K562 (cell line): ENCODE measurements at regions not wholly inside any gene's neighbourhood (a gene's known extent, or its start where the extent isn't known, plus 50 kb on each side); places are given as distances from the start of the nearest gene placed in this dataset.

Experiments used
- ATAC-seq: fragments of 200-7000 bp; cut with Tn5 transposase; 3 replicates; pipeline ENCODE4 v1.9.1; 2020; ENCODE audit warnings: moderate library complexity
- BruUV-seq: library from RNA; stranded (reverse); fragments of 400-500 nt; replicated peaks from 2 replicates; lab custom pipeline; 2021; lab: Mats Ljungman, UMichigan
- CTCF ChIA-PET: fragments of 300-600 bp; formaldehyde crosslinking; extraction: SDS; loops from one replicate; lab custom pipeline; 2021; ENCODE audit warnings: low intra/inter-chr PET ratio; lab: Yijun Ruan, JAX
- POLR2A ChIA-PET: fragments of 300-600, 350-650 bp; sonication (Branson Sonifier 250); formaldehyde crosslinking; extraction: SDS; loops from one replicate; lab custom pipeline; 2021; ENCODE audit warnings: antibody characterized with exemption, inconsistent platforms; lab: Yijun Ruan, JAX
- DNase-seq, 4 experiments: peaks; one replicate each; pipeline versions ENCODE4 v3.0.0 to v3.0.0-alpha.2; 2011 to 2018; ENCODE audit warnings: low spot score in 3 of 4, mixed read lengths in 3 of 4; ENCODE audit errors: extremely low read depth in 1 of 4
- FAIRE-seq: peaks from 2 replicates; lab custom pipeline; 2011; peaks lifted over from hg19 to GRCh38; lab: Jason Lieb, UNC
- H2AFZ ChIP-seq: 2 replicates; pipeline ENCODE4 v1.6.0; 2011; ENCODE audit warnings: low read depth, low read length, control low read depth, inconsistent platforms
- H3K27ac ChIP-seq: fragments of 200-600 bp; 3 replicates; pipeline ENCODE4 v1.8.0; 2011; ENCODE audit warnings: low read depth, mild to moderate bottlenecking, control low read depth, inconsistent platforms, low read length, moderate library complexity, mixed read lengths; ENCODE audit errors: extremely low read depth
- H3K27me3 ChIP-seq, 2 experiments: fragments of 300-600 bp in 1 of 2; 2 replicates in 1 of 2; 3 replicates in 1 of 2; pipeline versions ENCODE4 v1.6.0 to v1.8.0; 2011; ENCODE audit warnings: inconsistent platforms in 2 of 2, low read length in 2 of 2, mild to moderate bottlenecking in 1 of 2, mixed read lengths in 1 of 2, moderate library complexity in 1 of 2; ENCODE audit not compliant: control insufficient read depth in 2 of 2, insufficient read depth in 2 of 2
- H3K36me3 ChIP-seq: fragments of 300-600 bp; 3 replicates; pipeline ENCODE4 v1.8.0; 2011; ENCODE audit warnings: mild to moderate bottlenecking, low read length, inconsistent platforms; ENCODE audit not compliant: control insufficient read depth, insufficient read depth
- H3K4me1 ChIP-seq, 2 experiments: fragments of 200-600 bp in 1 of 2; replicated peaks in 1 of 2; 2 replicates in 1 of 2; 3 replicates in 1 of 2; pipeline versions ENCODE4 v1.5.1 to v1.8.0; 2011; ENCODE audit warnings: inconsistent platforms in 2 of 2, low read length in 2 of 2, mild to moderate bottlenecking in 1 of 2, mixed read lengths in 1 of 2, moderate library complexity in 1 of 2; ENCODE audit not compliant: control insufficient read depth in 2 of 2, insufficient read depth in 2 of 2
- H3K4me2 ChIP-seq: 2 replicates; pipeline ENCODE4 v1.6.1; 2011; ENCODE audit warnings: low read length, control low read depth, inconsistent platforms, mixed read lengths; ENCODE audit not compliant: insufficient read depth
- H3K4me3 ChIP-seq: fragments of 200-600 bp; sonication (generic), shearing (Covaris generic); 2 replicates; pipeline ENCODE4 v1.5.1; 2016; ENCODE audit warnings: control low read depth, inconsistent platforms
- H3K79me2 ChIP-seq: fragments of 200-600 bp; 3 replicates; pipeline ENCODE4 v1.8.0; 2011; ENCODE audit warnings: low read length, inconsistent platforms; ENCODE audit not compliant: control insufficient read depth, insufficient read depth
- H3K9ac ChIP-seq, 2 experiments: 2 replicates each; pipeline versions ENCODE4 v1.6.0 to v1.6.1; 2011; ENCODE audit warnings: low read depth in 2 of 2, low read length in 2 of 2, control low read depth in 1 of 2, inconsistent platforms in 1 of 2, mild to moderate bottlenecking in 1 of 2, mixed read lengths in 1 of 2; ENCODE audit not compliant: insufficient read depth in 1 of 2
- H3K9me1 ChIP-seq: one replicate; pipeline ENCODE4 v1.6.0; 2011; ENCODE audit warnings: inconsistent platforms, mild to moderate bottlenecking, low read length, moderate library complexity; ENCODE audit not compliant: control insufficient read depth, insufficient read depth
- H3K9me3 ChIP-seq: replicated peaks from 2 replicates; pipeline ENCODE4 v1.5.1; 2011; ENCODE audit warnings: low read depth, low read length, inconsistent platforms; ENCODE audit not compliant: control insufficient read depth, insufficient read depth
- H4K20me1 ChIP-seq: replicated peaks from 2 replicates; pipeline ENCODE4 v1.6.1; 2011; ENCODE audit warnings: low read length, inconsistent platforms, mixed read lengths; ENCODE audit not compliant: control insufficient read depth, insufficient read depth
- CCAR2 ChIP-seq: fragments of 200-400 bp; formaldehyde crosslinking; IDR thresholded peaks from 2 replicates; pipeline ENCODE4 v1.6.1; 2017; ENCODE audit warnings: mild to moderate bottlenecking, low read depth, low read length
- IRF2 ChIP-seq: sonication (generic); formaldehyde crosslinking; IDR thresholded peaks from 2 replicates; pipeline ENCODE4 v1.8.1; 2022; ENCODE audit warnings: mild to moderate bottlenecking, missing genetic modification reagents
- KLF6 ChIP-seq: fragments of 250-450 bp; sonication (Bioruptor Pico); IDR thresholded peaks from 2 replicates; pipeline ENCODE4 v1.4.0; 2020; ENCODE audit warnings: mild to moderate bottlenecking, moderate library complexity, borderline replicate concordance
- MTF1 ChIP-seq: fragments of 250-450 bp; sonication (Bioruptor Pico); IDR thresholded peaks from 2 replicates; pipeline ENCODE4 v1.9.0; 2021; ENCODE audit warnings: moderate library complexity, mild to moderate bottlenecking, inconsistent platforms, borderline replicate concordance
- MYC ChIP-seq, 2 experiments: fragments of 250-450 bp in 1 of 2; sonication (Bioruptor Pico) in 1 of 2; IDR thresholded peaks; 2 replicates each; pipeline versions ENCODE4 v1.5.1 to v1.6.1; 2012 to 2021; ENCODE audit warnings: low read depth in 2 of 2, borderline replicate concordance in 1 of 2, improper control_type of control experiment in 1 of 2, low read length in 1 of 2, mild to moderate bottlenecking in 1 of 2, moderate library complexity in 1 of 2
- NONO ChIP-seq, 2 experiments: fragments of 200-400 bp in 1 of 2; fragments of 450-650 bp in 1 of 2; formaldehyde crosslinking in 1 of 2; IDR thresholded peaks; 2 replicates each; pipeline ENCODE4 v1.6.1; 2017; ENCODE audit warnings: low read depth in 2 of 2, mild to moderate bottlenecking in 2 of 2, moderate library complexity in 2 of 2, low read length in 1 of 2
- XRCC5 ChIP-seq: fragments of 200-400 bp; formaldehyde crosslinking; IDR thresholded peaks from 2 replicates; pipeline ENCODE4 v1.6.1; 2017; ENCODE audit warnings: low read depth, mild to moderate bottlenecking, low read length
- ZEB2 ChIP-seq: fragments of 450-650 bp; IDR thresholded peaks from 2 replicates; pipeline ENCODE4 v1.6.1; 2016
- ZNF133 ChIP-seq: fragments of 250-450 bp; sonication (Bioruptor Pico); IDR thresholded peaks from 2 replicates; pipeline ENCODE4 v1.4.0; 2020; ENCODE audit warnings: mild to moderate bottlenecking
- ZNF316 ChIP-seq: fragments of 450-650 bp; IDR thresholded peaks from 2 replicates; pipeline ENCODE4 v1.6.1; 2016
- ZNF717 ChIP-seq: fragments of 250-450 bp; sonication (Bioruptor Pico); IDR thresholded peaks from 2 replicates; pipeline ENCODE4 v1.5.0; 2021
- WGBS: fragments of 100-300 bp; shearing (Covaris generic); methylation state at CpG from one replicate; pipeline ENCODE4 v1.1.6; 2016; ENCODE audit warnings: low coverage, mixed read lengths; ENCODE audit not compliant: insufficient coverage; ENCODE audit errors: missing lambda C conversion rate; 5-methylcytosine and 5-hydroxymethylcytosine counted together
- in situ Hi-C: fragments of 300-500 bp; cut with MboI; formaldehyde crosslinking; loops from 4 replicates; pipeline ENCODE4 v1.15.0; 2018; ENCODE audit warnings: inconsistent platforms, mixed read lengths
- intact Hi-C: fragments of 100-400 bp; cut with micrococcal nuclease; formaldehyde crosslinking; loops from 2 replicates; pipeline ENCODE4 v1.14.2; 2022
- TF ChIP-seq, protein P1 (sequence below): fragments of 250-450 bp; sonication (Bioruptor Pico); IDR thresholded peaks from 2 replicates; pipeline ENCODE4 v1.4.0; 2020
- TF ChIP-seq, protein P2 (sequence below): fragments of 450-650 bp; IDR thresholded peaks from 2 replicates; pipeline ENCODE4 v1.6.1; 2018; ENCODE audit warnings: mild to moderate bottlenecking, low read depth; ENCODE audit not compliant: partially characterized antibody

DNA sequence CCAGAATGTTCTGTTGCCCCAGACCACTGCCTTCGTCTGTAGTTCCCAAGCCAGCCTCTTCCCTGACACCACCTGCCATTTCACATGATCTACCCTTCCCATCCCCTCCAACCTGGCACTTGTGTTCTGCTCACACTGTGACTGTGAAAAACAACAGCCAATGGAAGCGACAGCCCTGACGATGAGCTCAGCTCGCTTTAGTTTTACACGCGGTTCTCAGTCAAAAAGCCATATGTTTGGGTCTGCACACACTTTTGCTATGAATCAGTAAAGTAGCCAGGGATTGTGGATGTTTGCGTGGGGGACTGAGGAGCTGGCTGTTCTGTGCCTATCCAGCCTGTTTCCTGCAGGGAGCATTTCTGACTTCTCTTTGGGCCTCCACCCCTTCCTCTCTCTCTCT lies 282.7 kb downstream of the WDR11 start (continued):
- TF ChIP-seq, protein P1, sequence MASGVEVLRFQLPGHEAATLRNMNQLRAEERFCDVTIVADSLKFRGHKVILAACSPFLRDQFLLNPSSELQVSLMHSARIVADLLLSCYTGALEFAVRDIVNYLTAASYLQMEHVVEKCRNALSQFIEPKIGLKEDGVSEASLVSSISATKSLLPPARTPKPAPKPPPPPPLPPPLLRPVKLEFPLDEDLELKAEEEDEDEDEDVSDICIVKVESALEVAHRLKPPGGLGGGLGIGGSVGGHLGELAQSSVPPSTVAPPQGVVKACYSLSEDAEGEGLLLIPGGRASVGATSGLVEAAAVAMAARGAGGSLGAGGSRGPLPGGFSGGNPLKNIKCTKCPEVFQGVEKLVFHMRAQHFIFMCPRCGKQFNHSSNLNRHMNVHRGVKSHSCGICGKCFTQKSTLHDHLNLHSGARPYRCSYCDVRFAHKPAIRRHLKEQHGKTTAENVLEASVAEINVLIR: no peak
- TF ChIP-seq, protein P2, sequence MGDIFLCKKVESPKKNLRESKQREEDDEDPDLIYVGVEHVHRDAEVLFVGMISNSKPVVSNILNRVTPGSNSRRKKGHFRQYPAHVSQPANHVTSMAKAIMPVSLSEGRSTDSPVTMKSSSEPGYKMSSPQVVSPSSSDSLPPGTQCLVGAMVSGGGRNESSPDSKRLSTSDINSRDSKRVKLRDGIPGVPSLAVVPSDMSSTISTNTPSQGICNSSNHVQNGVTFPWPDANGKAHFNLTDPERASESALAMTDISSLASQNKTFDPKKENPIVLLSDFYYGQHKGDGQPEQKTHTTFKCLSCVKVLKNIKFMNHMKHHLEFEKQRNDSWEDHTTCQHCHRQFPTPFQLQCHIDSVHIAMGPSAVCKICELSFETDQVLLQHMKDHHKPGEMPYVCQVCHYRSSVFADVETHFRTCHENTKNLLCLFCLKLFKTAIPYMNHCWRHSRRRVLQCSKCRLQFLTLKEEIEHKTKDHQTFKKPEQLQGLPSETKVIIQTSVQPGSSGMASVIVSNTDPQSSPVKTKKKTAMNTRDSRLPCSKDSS: no peak
- TF ChIP-seq CCAR2 (no peak), ZNF133 (CRISPR knock-in tag) (no peak), ZNF316 (no peak), NONO (IDR thresholded peaks at IDR 0.05; ENCODE audit: low read depth in 2 of 2, low read length in 1 of 2) (no peak), XRCC5 (no peak), IRF2 (CRISPR knock-in tag) (no peak), ZEB2 (no peak), ZNF717 (CRISPR knock-in tag) (no peak), MTF1 (CRISPR knock-in tag) (no peak)
- TF ChIP-seq, all 486 proteins: peak for 0

DNA sequence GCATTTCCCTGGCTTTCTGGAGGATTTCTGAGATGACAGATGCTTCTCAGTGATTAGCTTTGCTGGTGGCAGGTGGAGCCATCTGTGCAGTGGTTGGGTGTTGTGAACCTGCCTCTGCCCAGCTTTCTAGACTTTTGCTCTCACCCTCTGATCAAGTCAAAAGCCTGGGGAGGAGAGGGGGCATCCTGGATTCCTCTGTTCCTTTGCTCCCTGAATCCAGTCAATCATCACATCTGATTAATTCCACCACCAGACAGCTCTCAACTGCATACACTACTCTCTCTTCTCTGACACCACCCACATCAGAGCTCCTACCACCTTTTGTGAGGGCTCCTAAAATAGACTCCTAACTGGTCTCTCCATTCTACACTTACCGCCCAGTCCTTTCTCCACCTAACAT lies 283.5 kb downstream of the WDR11 start:
- no peaks in the 10 kb centered on the region for H3K79me2 ChIP-seq
- H3K36me3 ChIP-seq: no peaks in the 10 kb centered on the region
- in situ Hi-C loops (no loop called here), intact Hi-C loops (no loop called here)
- no peak overlapping the region for H3K4me2 ChIP-seq
- no peaks in the 10 kb centered on the region for H3K9me3 ChIP-seq
- POLR2A ChIA-PET: no interaction called here
- 0% methylated on average over 1 of the region's 1 CpG for WGBS
- H2AFZ ChIP-seq: no peak overlapping the region
- ATAC-seq: no peak
- H3K4me3 ChIP-seq: no peak overlapping the region
- no peaks in the 10 kb centered on the region; a peak in 1 of 5 replicates for H3K27me3 ChIP-seq
- no peak for TF ChIP-seq KLF6 (CRISPR knock-in tag)
- no peak for TF ChIP-seq MYC (IDR thresholded peaks at IDR 0.05; ENCODE audit: low read depth, low read length)
- no peak for TF ChIP-seq MYC (CRISPR knock-in tag; IDR thresholded peaks at IDR 0.05; ENCODE audit: borderline replicate concordance, low read depth)
- H3K9me1 ChIP-seq: no peaks in the 10 kb centered on the region
- H3K9ac ChIP-seq: no peak overlapping the region
- H3K27ac ChIP-seq: no peak overlapping the region
- no peaks in the 10 kb centered on the region for H3K4me1 ChIP-seq
- H4K20me1 ChIP-seq: no peaks in the 10 kb centered on the region
- DNase-seq: no peak
- no TSS peak for BruUV-seq
- CTCF ChIA-PET: no interaction called here
- no peak for FAIRE-seq
